MV-4-11 (cell line): ENCODE measurements at regions not wholly inside any gene's neighbourhood (a gene's known extent, or its start where the extent isn't known, plus 50 kb on each side); places are given as distances from the start of the nearest gene placed in this dataset.
"Not testable (repeated sequence)": the region's sequence is repeated elsewhere in the genome, so short reads cannot be mapped to it uniquely, and the experiment has no call there.

Experiments used
- DNase-seq: peaks from one replicate; lab custom pipeline; 2025; lab: John Stamatoyannopoulos, UW

DNA sequence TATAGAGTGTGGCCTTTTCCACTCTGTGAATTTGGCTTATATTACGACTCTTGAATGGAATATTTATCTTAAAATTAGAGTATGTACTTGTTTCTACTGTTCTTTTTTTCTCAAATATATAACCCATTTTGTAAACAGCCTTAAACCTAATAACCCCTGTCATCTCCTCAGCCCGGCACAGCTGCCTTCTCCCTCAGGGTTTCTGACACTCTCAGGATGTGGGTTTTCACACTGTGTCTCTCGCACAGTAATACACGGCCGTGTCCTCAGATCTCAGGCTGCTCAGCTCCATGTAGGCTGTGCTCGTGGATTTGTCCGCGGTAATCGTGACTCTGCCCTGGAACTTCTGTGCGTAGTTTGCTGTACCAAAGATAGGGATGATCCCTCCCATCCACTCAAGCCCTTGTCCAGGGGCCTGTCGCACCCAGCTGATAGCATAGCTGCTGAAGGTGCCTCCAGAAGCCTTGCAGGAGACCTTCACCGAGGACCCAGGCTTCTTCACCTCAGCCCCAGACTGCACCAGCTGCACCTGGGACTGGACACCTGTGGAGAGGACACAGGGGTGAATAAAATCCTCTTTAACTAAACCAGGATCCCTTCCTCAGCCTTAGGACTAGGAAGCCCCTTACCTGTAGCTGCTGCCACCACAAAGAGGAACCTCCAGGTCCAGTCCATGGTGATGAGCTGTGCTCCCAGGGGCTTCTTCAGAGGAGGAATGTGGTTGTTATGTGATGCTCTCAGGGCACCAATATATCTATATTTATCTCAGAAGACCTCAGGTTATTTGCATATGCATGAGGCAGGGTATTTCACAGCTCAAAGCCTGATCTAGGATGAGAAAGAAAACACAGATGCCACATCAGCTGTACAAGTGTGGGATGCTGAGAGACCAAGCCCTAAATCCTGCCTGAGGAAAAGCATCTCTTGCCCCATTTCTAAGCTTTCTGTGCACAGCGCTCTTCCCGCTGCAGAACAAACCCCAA is 1188.4 kb downstream of the TMEM121 start:
- not testable (repeated sequence) for DNase-seq

DNA sequence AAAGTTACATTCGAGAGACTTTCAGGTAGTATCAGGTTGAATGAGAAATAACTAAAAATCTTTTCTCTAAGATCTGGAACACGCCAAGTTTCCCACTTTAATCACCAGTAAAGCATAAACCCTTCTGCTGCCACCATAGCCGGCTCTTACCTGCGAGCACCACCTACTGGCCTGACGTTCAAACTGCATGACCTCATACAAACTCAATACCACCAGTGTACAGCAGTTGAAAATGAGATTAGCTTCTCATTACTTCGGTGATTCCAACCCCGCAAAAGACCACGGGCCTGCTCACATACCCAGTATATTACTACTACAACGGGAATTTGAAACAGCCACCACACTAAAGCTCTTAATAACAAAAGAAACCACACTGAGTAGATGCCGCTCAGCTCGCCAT is 1191.2 kb downstream of the TMEM121 start:
- not testable (repeated sequence) for DNase-seq

DNA sequence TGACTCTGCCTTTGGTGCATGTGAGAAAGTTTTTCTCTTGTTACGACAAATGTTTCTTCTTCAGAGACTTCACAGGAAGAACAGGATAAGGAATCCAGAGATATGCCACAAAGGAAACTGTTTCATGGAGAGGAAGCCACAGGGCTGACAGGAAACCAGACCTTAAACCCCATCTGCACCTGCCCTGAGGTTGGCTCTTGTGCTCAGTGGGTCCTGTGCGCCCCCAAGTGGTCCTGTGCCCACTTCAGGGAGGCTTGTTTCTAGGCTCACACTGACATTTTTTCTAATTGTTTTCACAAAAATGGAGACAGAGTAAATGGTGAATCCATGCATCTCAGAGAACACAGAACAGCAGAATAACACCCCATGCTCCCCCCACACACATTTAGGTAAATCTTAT is 1193.5 kb downstream of the TMEM121 start:
- DNase-seq, result not testable (repeated sequence)

- DNase-seq, result not testable (repeated sequence)
Measured at GRCh38 chr14:106721926-106722325, 1195.5 kb downstream of the TMEM121 start.

DNA sequence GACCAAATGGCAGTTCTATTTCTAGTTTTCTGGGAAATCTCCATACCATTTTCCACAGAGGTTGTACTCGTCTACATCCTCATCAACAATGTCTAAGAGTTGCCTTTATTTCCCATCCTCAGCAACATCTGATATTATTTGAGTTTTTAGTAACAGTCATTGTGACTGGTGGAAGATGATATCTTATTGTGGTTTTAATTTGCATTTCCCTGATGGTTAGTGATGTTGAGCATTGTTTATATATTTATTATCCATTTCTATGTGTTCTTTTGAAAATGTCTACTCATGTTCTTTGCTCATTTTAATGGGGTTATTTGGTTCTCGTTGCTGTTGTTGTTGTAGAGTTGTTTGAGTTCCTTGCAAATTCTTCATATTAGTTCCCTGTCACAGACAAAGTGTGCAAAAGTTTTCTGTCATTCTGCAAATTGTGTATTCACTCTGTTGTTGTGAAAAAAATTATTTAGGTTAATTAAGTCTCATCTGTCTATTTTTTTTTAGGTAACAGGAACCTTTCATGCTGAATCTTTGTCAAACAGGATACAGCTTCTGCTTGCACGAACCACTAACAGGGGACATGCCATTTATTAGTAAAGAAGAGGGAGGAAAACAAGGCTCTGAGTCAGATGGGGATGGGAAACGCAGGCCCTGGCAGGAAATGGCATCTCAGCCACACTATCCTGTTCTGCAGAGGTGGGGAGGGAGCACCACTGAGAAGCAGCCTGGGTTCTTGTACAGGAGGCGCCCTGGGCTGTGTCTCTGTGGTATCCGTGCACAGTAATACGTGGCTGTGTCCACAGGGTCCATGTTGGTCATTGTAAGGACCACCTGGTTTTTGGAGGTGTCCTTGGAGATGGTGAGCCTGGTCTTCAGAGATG is 1196.7 kb downstream of the TMEM121 start:
- DNase-seq, result peak; percentile 61

GRCh38 chr14:106727962-106728361 is 1201.6 kb downstream of the TMEM121 start:
- DNase-seq, result not testable (repeated sequence)

GRCh38 chr14:106728611-106729010 is 1202.2 kb downstream of the TMEM121 start:
- DNase-seq, result no peak

- DNase-seq, result no peak
Measured at GRCh38 chr14:106729551-106729950, 1203.2 kb downstream of the TMEM121 start.

DNA sequence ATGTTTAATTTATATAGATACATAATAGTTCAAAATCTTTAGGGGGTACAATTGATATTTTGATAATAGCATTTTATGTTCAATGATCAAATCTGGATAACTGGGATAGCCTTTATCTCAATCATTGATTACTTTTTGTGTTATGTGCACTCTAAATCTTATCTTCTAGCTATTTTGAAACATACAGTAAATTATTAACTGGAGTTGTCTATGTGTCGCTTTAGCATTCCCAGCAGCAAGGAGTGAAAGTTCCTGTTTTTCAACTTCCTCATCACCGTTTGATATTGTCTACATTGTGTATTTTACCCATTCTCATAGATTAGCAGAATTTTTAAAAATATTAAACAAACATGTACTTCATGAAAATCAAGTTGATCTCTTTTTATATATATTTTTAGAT is 1207.4 kb downstream of the TMEM121 start:
- DNase-seq, result no peak

DNA sequence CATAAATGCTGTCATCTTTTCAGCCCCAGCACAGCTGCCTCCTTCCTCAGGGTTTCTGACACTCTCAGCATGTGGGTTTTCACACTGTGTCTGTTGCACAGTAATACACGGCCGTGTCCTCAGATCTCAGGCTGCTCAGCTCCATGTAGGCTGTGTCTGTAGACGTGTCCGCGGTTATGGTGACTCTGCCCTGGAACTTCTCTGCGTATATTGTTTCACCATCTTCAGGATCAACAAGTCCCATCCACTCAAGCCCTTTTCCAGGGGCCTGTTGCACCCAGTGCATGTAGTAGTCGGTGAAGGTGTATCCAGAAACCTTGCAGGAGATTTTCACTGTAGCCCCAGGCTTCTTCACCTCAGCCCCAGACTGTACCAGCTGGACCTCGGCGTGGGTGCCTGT is 1210.6 kb downstream of the TMEM121 start:
- no peak for DNase-seq

GRCh38 chr14:106738075-106738474 is 1211.7 kb downstream of the TMEM121 start:
- no peak for DNase-seq

- not testable (repeated sequence) for DNase-seq
Measured at GRCh38 chr14:106738598-106739258, 1212.3 kb downstream of the TMEM121 start.

- DNase-seq, result peak; percentile 67
Measured at GRCh38 chr14:106741086-106741827, 1214.9 kb downstream of the TMEM121 start.

- peak; percentile 72 for DNase-seq
Measured at GRCh38 chr14:106745016-106745767, 1218.8 kb downstream of the TMEM121 start.

- DNase-seq, result not testable (repeated sequence)
Measured at GRCh38 chr14:106750089-106750488, 1223.7 kb downstream of the TMEM121 start.

DNA sequence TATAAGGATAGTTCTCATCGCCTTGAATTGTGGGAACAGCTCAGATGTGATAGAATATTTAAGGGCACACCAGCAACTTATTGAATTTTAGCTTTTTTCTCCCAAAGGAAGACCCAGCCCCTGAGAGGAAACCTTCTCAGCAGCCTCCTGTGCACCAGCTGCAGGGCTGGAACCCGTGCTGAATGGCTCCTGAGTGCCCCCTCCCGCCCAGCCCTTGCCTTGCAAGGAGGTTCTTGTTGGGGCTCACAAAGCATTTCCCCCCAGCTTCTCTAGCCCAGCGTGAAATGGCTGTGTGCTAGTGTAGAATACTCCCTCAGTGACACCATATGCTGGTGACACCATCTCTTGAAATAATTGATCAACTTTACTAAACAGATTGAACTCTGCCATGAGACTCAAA is 1227.4 kb downstream of the TMEM121 start:
- not testable (repeated sequence) for DNase-seq

DNA sequence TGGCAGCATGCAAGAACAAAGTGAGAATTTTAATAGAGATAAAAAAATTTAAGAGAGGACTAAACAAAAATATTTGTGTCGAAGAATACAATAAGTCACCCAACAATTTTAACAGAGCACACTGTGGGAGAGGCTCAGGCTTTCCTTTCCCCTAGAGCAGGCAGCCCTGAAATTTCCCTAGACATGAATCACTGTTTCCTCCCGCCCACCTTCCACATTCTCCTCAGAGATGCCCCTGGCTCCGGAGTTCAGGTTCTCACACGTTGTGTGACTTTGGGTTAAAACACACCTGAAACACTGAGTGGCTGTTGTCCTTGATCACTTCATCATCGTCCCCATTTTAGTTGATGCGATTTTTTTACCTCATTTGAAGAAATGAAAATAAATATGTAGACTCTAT is 1231.1 kb downstream of the TMEM121 start:
- not testable (repeated sequence) for DNase-seq

DNA sequence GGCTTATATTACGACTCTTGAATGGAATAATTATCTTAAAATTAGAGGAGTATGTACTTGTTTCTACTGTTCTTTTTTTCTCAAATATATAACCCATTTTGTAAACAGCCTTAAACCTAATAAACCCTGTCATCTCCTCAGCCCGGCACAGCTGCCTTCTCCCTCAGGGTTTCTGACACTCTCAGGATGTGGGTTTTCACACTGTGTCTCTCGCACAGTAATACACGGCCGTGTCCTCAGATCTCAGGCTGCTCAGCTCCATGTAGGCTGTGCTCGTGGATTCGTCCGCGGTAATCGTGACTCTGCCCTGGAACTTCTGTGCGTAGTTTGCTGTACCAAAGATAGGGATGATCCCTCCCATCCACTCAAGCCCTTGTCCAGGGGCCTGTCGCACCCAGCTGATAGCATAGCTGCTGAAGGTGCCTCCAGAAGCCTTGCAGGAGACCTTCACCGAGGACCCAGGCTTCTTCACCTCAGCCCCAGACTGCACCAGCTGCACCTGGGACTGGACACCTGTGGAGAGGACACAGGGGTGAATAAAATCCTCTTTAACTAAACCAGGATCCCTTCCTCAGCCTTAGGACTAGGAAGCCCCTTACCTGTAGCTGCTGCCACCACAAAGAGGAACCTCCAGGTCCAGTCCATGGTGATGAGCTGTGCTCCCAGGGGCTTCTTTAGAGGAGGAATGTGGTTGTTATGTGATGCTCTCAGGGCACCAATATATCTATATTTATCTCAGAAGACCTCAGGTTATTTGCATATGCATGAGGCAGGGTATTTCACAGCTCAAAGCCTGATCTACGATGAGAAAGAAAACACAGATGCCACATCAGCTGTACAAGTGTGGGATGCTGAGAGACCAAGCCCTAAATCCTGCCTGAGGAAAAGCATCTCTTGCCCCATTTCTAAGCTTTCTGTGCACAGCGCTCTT is 1235.8 kb downstream of the TMEM121 start:
- DNase-seq, result not testable (repeated sequence)

DNA sequence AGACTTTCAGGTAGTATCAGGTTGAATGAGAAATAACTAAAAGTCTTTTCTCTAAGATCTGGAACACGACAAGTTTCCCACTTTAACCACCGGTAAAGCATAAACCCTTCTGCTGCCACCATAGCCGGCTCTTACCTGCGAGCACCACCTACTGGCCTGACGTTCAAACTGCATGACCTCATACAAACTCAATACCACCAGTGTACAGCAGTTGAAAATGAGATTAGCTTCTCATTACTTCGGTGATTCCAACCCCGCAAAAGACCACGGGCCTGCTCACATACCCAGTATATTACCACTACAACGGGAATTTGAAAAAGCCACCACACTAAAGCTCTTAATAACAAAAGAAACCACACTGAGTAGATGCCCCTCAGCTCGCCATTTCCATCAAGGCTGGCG is 1238.6 kb downstream of the TMEM121 start:
- DNase-seq, result not testable (repeated sequence)
